K562 (cell line): ENCODE measurements at regions not wholly inside any gene's neighbourhood (a gene's known extent, or its start where the extent isn't known, plus 50 kb on each side); places are given as distances from the start of the nearest gene placed in this dataset.

ENCODE experiments used
- ATAC-seq: fragments of 200-7000 bp; cut with Tn5 transposase; 3 replicates; pipeline ENCODE4 v1.9.1; 2020; ENCODE audit warnings: moderate library complexity
- BruUV-seq: library from RNA; stranded (reverse); fragments of 400-500 nt; replicated peaks from 2 replicates; lab custom pipeline; 2021; lab: Mats Ljungman, UMichigan
- CTCF ChIA-PET: fragments of 300-600 bp; formaldehyde crosslinking; extraction: SDS; loops from one replicate; lab custom pipeline; 2021; ENCODE audit warnings: low intra/inter-chr PET ratio; lab: Yijun Ruan, JAX
- POLR2A ChIA-PET: fragments of 300-600, 350-650 bp; sonication (Branson Sonifier 250); formaldehyde crosslinking; extraction: SDS; loops from one replicate; lab custom pipeline; 2021; ENCODE audit warnings: antibody characterized with exemption, inconsistent platforms; lab: Yijun Ruan, JAX
- DNase-seq, 4 experiments: peaks; one replicate each; pipeline versions ENCODE4 v3.0.0 to v3.0.0-alpha.2; 2011 to 2018; ENCODE audit warnings: low spot score in 3 of 4, mixed read lengths in 3 of 4; ENCODE audit errors: extremely low read depth in 1 of 4
- FAIRE-seq: peaks from 2 replicates; lab custom pipeline; 2011; peaks lifted over from hg19 to GRCh38; lab: Jason Lieb, UNC
- H2AFZ ChIP-seq: 2 replicates; pipeline ENCODE4 v1.6.0; 2011; ENCODE audit warnings: low read depth, low read length, control low read depth, inconsistent platforms
- H3K27ac ChIP-seq: fragments of 200-600 bp; 3 replicates; pipeline ENCODE4 v1.8.0; 2011; ENCODE audit warnings: low read depth, mild to moderate bottlenecking, control low read depth, inconsistent platforms, low read length, moderate library complexity, mixed read lengths; ENCODE audit errors: extremely low read depth
- H3K27me3 ChIP-seq, 2 experiments: fragments of 300-600 bp in 1 of 2; 2 replicates in 1 of 2; 3 replicates in 1 of 2; pipeline versions ENCODE4 v1.6.0 to v1.8.0; 2011; ENCODE audit warnings: inconsistent platforms in 2 of 2, low read length in 2 of 2, mild to moderate bottlenecking in 1 of 2, mixed read lengths in 1 of 2, moderate library complexity in 1 of 2; ENCODE audit not compliant: control insufficient read depth in 2 of 2, insufficient read depth in 2 of 2
- H3K36me3 ChIP-seq: fragments of 300-600 bp; 3 replicates; pipeline ENCODE4 v1.8.0; 2011; ENCODE audit warnings: mild to moderate bottlenecking, low read length, inconsistent platforms; ENCODE audit not compliant: control insufficient read depth, insufficient read depth
- H3K4me1 ChIP-seq, 2 experiments: fragments of 200-600 bp in 1 of 2; replicated peaks in 1 of 2; 2 replicates in 1 of 2; 3 replicates in 1 of 2; pipeline versions ENCODE4 v1.5.1 to v1.8.0; 2011; ENCODE audit warnings: inconsistent platforms in 2 of 2, low read length in 2 of 2, mild to moderate bottlenecking in 1 of 2, mixed read lengths in 1 of 2, moderate library complexity in 1 of 2; ENCODE audit not compliant: control insufficient read depth in 2 of 2, insufficient read depth in 2 of 2
- H3K4me2 ChIP-seq: 2 replicates; pipeline ENCODE4 v1.6.1; 2011; ENCODE audit warnings: low read length, control low read depth, inconsistent platforms, mixed read lengths; ENCODE audit not compliant: insufficient read depth
- H3K4me3 ChIP-seq: fragments of 200-600 bp; sonication (generic), shearing (Covaris generic); 2 replicates; pipeline ENCODE4 v1.5.1; 2016; ENCODE audit warnings: control low read depth, inconsistent platforms
- H3K79me2 ChIP-seq: fragments of 200-600 bp; 3 replicates; pipeline ENCODE4 v1.8.0; 2011; ENCODE audit warnings: low read length, inconsistent platforms; ENCODE audit not compliant: control insufficient read depth, insufficient read depth
- H3K9ac ChIP-seq, 2 experiments: 2 replicates each; pipeline versions ENCODE4 v1.6.0 to v1.6.1; 2011; ENCODE audit warnings: low read depth in 2 of 2, low read length in 2 of 2, control low read depth in 1 of 2, inconsistent platforms in 1 of 2, mild to moderate bottlenecking in 1 of 2, mixed read lengths in 1 of 2; ENCODE audit not compliant: insufficient read depth in 1 of 2
- H3K9me1 ChIP-seq: one replicate; pipeline ENCODE4 v1.6.0; 2011; ENCODE audit warnings: inconsistent platforms, mild to moderate bottlenecking, low read length, moderate library complexity; ENCODE audit not compliant: control insufficient read depth, insufficient read depth
- H3K9me3 ChIP-seq: replicated peaks from 2 replicates; pipeline ENCODE4 v1.5.1; 2011; ENCODE audit warnings: low read depth, low read length, inconsistent platforms; ENCODE audit not compliant: control insufficient read depth, insufficient read depth
- H4K20me1 ChIP-seq: replicated peaks from 2 replicates; pipeline ENCODE4 v1.6.1; 2011; ENCODE audit warnings: low read length, inconsistent platforms, mixed read lengths; ENCODE audit not compliant: control insufficient read depth, insufficient read depth
- CREM ChIP-seq: IDR thresholded peaks from 2 replicates; pipeline ENCODE4 v1.6.1; 2014; ENCODE audit warnings: antibody characterized with exemption, low read depth
- HDAC6 ChIP-seq: IDR thresholded peaks from 2 replicates; pipeline ENCODE4 v1.6.1; 2012; ENCODE audit warnings: low read depth, mild to moderate bottlenecking, control low read depth, inconsistent platforms, low read length, moderate library complexity
- HMG20B ChIP-seq: fragments of 250-450 bp; sonication (Bioruptor Pico); IDR thresholded peaks from 2 replicates; pipeline ENCODE4 v1.5.0; 2021; ENCODE audit warnings: mild to moderate bottlenecking
- KDM4B ChIP-seq, 2 experiments: fragments of 450-650 bp in 1 of 2; sonication (generic) in 1 of 2; IDR thresholded peaks; 2 replicates each; pipeline ENCODE4 v1.6.1; 2016 to 2017; ENCODE audit warnings: borderline replicate concordance in 2 of 2, antibody characterized with exemption in 1 of 2, low read depth in 1 of 2, mild to moderate bottlenecking in 1 of 2
- NR2C2 ChIP-seq, 2 experiments: fragments of 200-800 bp in 1 of 2; sonication (Bioruptor generic) in 1 of 2; sonication (generic) in 1 of 2; formaldehyde crosslinking in 1 of 2; IDR thresholded peaks; 2 replicates each; pipeline versions ENCODE4 v1.6.1 to v1.8.0; 2016 to 2022; ENCODE audit warnings: mild to moderate bottlenecking in 1 of 2, missing compliant biosample characterization in 1 of 2, missing genetic modification characterization in 1 of 2, missing genetic modification reagents in 1 of 2
- PHF20 ChIP-seq: fragments of 450-650 bp; IDR thresholded peaks from 2 replicates; pipeline ENCODE4 v1.6.1; 2018; ENCODE audit not compliant: partially characterized antibody
- RBM14 ChIP-seq: fragments of 200-400 bp; formaldehyde crosslinking; IDR thresholded peaks from 2 replicates; pipeline ENCODE4 v1.6.1; 2018; ENCODE audit warnings: low read depth, mild to moderate bottlenecking, low read length, moderate library complexity, borderline replicate concordance; ENCODE audit not compliant: insufficient read depth
- RFX5 ChIP-seq: IDR thresholded peaks from 2 replicates; pipeline ENCODE4 v1.6.1; 2011; ENCODE audit warnings: low read depth, mild to moderate bottlenecking, improper control_type of control experiment, low read length
- TAL1 ChIP-seq: fragments of 450-650 bp; IDR thresholded peaks from 2 replicates; pipeline ENCODE4 v1.6.1; 2016; ENCODE audit warnings: mild to moderate bottlenecking
- ZNF444 ChIP-seq: fragments of 250-450 bp; sonication (Bioruptor Pico); IDR thresholded peaks from 2 replicates; pipeline ENCODE4 v1.4.0; 2020; ENCODE audit warnings: mild to moderate bottlenecking, moderate library complexity
- ZNF584 ChIP-seq: fragments of 200-800 bp; sonication (Bioruptor generic); IDR thresholded peaks from 2 replicates; pipeline ENCODE4 v1.6.1; 2016; ENCODE audit warnings: low read depth, mild to moderate bottlenecking, missing genetic modification characterization, missing compliant biosample characterization
- ZNF699 ChIP-seq: fragments of 250-450 bp; sonication (Bioruptor Pico); IDR thresholded peaks from 2 replicates; pipeline ENCODE4 v1.8.0; 2021; ENCODE audit warnings: mild to moderate bottlenecking, moderate library complexity; ENCODE audit not compliant: insufficient replicate concordance
- ZNF79 ChIP-seq: fragments of 250-450 bp; sonication (Bioruptor Pico); IDR thresholded peaks from 2 replicates; pipeline ENCODE4 v1.4.0; 2020; ENCODE audit warnings: low read depth, mild to moderate bottlenecking, moderate library complexity
- WGBS: fragments of 100-300 bp; shearing (Covaris generic); methylation state at CpG from one replicate; pipeline ENCODE4 v1.1.6; 2016; ENCODE audit warnings: low coverage, mixed read lengths; ENCODE audit not compliant: insufficient coverage; ENCODE audit errors: missing lambda C conversion rate; 5-methylcytosine and 5-hydroxymethylcytosine counted together
- in situ Hi-C: fragments of 300-500 bp; cut with MboI; formaldehyde crosslinking; loops from 4 replicates; pipeline ENCODE4 v1.15.0; 2018; ENCODE audit warnings: inconsistent platforms, mixed read lengths
- intact Hi-C: fragments of 100-400 bp; cut with micrococcal nuclease; formaldehyde crosslinking; loops from 2 replicates; pipeline ENCODE4 v1.14.2; 2022
- TF ChIP-seq, protein P1 (sequence below): conservative IDR thresholded peaks from 2 replicates; pipeline ENCODE4 v1.6.1; 2011; ENCODE audit warnings: low read depth, mild to moderate bottlenecking, low read length; ENCODE audit not compliant: control insufficient read depth
- TF ChIP-seq, protein P2 (sequence below): fragments of 450-650 bp; IDR thresholded peaks from 2 replicates; pipeline ENCODE4 v1.6.1; 2016; ENCODE audit warnings: borderline replicate concordance

DNA sequence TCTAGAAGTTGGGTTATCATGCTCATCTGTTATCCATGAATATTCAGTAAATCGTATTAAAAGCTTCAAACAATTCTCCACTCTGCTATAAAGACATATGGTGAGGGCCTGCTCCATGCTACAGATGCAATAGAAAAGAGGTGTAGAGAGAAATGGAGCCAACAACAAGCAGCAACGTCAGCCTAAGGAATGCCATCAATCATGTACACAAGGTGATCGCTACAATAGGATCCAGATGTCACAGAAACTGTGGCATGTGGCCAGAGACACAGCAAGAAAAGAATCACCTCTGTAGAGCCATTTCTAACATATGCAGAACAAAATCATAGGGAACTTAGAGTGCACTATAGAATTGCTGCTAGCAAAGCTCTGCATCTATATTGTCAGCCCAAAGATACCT, 1188.1 kb downstream of the PCDH7 start:
- no peaks in the 10 kb centered on the region for H3K79me2 ChIP-seq

More for the DNA sequence above, 1188.1 kb downstream of the PCDH7 start:
- TF ChIP-seq, protein P1, sequence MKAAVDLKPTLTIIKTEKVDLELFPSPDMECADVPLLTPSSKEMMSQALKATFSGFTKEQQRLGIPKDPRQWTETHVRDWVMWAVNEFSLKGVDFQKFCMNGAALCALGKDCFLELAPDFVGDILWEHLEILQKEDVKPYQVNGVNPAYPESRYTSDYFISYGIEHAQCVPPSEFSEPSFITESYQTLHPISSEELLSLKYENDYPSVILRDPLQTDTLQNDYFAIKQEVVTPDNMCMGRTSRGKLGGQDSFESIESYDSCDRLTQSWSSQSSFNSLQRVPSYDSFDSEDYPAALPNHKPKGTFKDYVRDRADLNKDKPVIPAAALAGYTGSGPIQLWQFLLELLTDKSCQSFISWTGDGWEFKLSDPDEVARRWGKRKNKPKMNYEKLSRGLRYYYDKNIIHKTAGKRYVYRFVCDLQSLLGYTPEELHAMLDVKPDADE, result no peak
- no peak for TF ChIP-seq PHF20
- TF ChIP-seq RBM14, result no peak
- TF ChIP-seq ZNF699 (CRISPR knock-in tag), result no peak
- no peak for TF ChIP-seq HDAC6
- TF ChIP-seq ZNF584 (CRISPR knock-in tag), result no peak
- TF ChIP-seq RFX5, result no peak
- no peak for TF ChIP-seq HMG20B (CRISPR knock-in tag)
- TF ChIP-seq CREM, result no peak
- no peak for TF ChIP-seq ZNF444
- no peak for TF ChIP-seq KDM4B (IDR thresholded peaks at IDR 0.05; ENCODE audit: borderline replicate concordance in 2 of 2, low read depth in 1 of 2)
- no peak for TF ChIP-seq TAL1
- TF ChIP-seq, protein P2, sequence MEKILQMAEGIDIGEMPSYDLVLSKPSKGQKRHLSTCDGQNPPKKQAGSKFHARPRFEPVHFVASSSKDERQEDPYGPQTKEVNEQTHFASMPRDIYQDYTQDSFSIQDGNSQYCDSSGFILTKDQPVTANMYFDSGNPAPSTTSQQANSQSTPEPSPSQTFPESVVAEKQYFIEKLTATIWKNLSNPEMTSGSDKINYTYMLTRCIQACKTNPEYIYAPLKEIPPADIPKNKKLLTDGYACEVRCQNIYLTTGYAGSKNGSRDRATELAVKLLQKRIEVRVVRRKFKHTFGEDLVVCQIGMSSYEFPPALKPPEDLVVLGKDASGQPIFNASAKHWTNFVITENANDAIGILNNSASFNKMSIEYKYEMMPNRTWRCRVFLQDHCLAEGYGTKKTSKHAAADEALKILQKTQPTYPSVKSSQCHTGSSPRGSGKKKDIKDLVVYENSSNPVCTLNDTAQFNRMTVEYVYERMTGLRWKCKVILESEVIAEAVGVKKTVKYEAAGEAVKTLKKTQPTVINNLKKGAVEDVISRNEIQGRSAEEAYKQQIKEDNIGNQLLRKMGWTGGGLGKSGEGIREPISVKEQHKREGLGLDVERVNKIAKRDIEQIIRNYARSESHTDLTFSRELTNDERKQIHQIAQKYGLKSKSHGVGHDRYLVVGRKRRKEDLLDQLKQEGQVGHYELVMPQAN, result no peak
- TF ChIP-seq NR2C2 (CRISPR knock-in tag; IDR thresholded peaks at IDR 0.05), result no peak
- no peak for TF ChIP-seq NR2C2 (tag; IDR thresholded peaks at IDR 0.05)
- no peak for TF ChIP-seq ZNF79 (CRISPR knock-in tag)
- H3K4me3 ChIP-seq, result no peak overlapping the region
- ATAC-seq (no peak), DNase-seq (no peak), FAIRE-seq (no peak)
- H3K4me2 ChIP-seq, result no peak overlapping the region
- no peak overlapping the region for H2AFZ ChIP-seq
- intact Hi-C loops, result no loop called here
- no peaks in the 10 kb centered on the region for H3K27me3 ChIP-seq
- no peaks in the 10 kb centered on the region for H3K9me3 ChIP-seq
- H4K20me1 ChIP-seq, result no peaks in the 10 kb centered on the region
- H3K9me1 ChIP-seq, result no peaks in the 10 kb centered on the region
- H3K4me1 ChIP-seq, result no peaks in the 10 kb centered on the region
- H3K36me3 ChIP-seq, result no peaks in the 10 kb centered on the region
- ChIA-PET CTCF (no interaction called here), POLR2A (no interaction called here)
- 0% methylated on average over 3 of the region's 3 CpGs for WGBS
- no peak overlapping the region for H3K9ac ChIP-seq
- no TSS peak for BruUV-seq
- in situ Hi-C loops, result no loop called here
- no peak overlapping the region for H3K27ac ChIP-seq
